Trophoblast cell (in vitro differentiated cells and primary cell): ENCODE measurements at regions not wholly inside any gene's neighbourhood (a gene's known extent, or its start where the extent isn't known, plus 50 kb on each side); places are given as distances from the start of the nearest gene placed in this dataset.
"Not testable (repeated sequence)": the region's sequence is repeated elsewhere in the genome, so short reads cannot be mapped to it uniquely, and the experiment has no call there.

ENCODE experiments used
- DNase-seq, 2 donors: peaks; one replicate each; pipeline ENCODE4 v3.0.0-alpha.2; 2016
- H2AFZ ChIP-seq: 2 replicates; pipeline ENCODE4 v1.6.1; 2013; ENCODE audit warnings: low read length, moderate library complexity, mild to moderate bottlenecking; ENCODE audit not compliant: insufficient read depth, poor library complexity
- H2AK5ac ChIP-seq: 2 replicates; pipeline ENCODE4 v1.6.1; 2013; ENCODE audit warnings: mild to moderate bottlenecking, low read length
- H2BK120ac ChIP-seq: 2 replicates; pipeline ENCODE4 v1.6.1; 2013; ENCODE audit warnings: low read length, mild to moderate bottlenecking, moderate library complexity; ENCODE audit not compliant: insufficient read depth, poor library complexity
- H2BK12ac ChIP-seq: 2 replicates; pipeline ENCODE4 v1.6.1; 2013; ENCODE audit warnings: mild to moderate bottlenecking, low read length, moderate library complexity
- H2BK5ac ChIP-seq: 2 replicates; pipeline ENCODE4 v1.6.1; 2013; ENCODE audit warnings: low read length, low read depth, moderate library complexity, mild to moderate bottlenecking; ENCODE audit not compliant: poor library complexity
- H3K14ac ChIP-seq: 2 replicates; pipeline ENCODE4 v1.6.1; 2013; ENCODE audit warnings: mild to moderate bottlenecking, low read length
- H3K18ac ChIP-seq: 2 replicates; pipeline ENCODE4 v1.6.1; 2013; ENCODE audit warnings: mild to moderate bottlenecking, low read length
- H3K23ac ChIP-seq: 2 replicates; pipeline ENCODE4 v1.6.1; 2013; ENCODE audit warnings: low read length
- H3K27ac ChIP-seq: 2 replicates; pipeline ENCODE4 v1.5.1; 2013; ENCODE audit warnings: low read depth, mild to moderate bottlenecking, inconsistent platforms, low read length, moderate library complexity
- H3K27me3 ChIP-seq: 2 replicates; pipeline ENCODE4 v1.6.1; 2013; ENCODE audit warnings: inconsistent platforms, mild to moderate bottlenecking, low read length, moderate library complexity; ENCODE audit not compliant: insufficient read depth
- H3K36me3 ChIP-seq, 2 experiments: 1 replicate in 1 of 2; 2 replicates in 1 of 2; pipeline ENCODE4 v1.6.1; 2013; ENCODE audit warnings: low read length in 2 of 2, mild to moderate bottlenecking in 2 of 2, moderate library complexity in 1 of 2; ENCODE audit not compliant: insufficient read depth in 2 of 2, control insufficient read depth in 1 of 2
- H3K4ac ChIP-seq: 2 replicates; pipeline ENCODE4 v1.6.1; 2013; ENCODE audit warnings: low read depth, mild to moderate bottlenecking, low read length, moderate library complexity
- H3K4me1 ChIP-seq, 2 experiments: 1 replicate in 1 of 2; 2 replicates in 1 of 2; pipeline ENCODE4 v1.6.1; 2013; ENCODE audit warnings: low read length in 2 of 2, mild to moderate bottlenecking in 2 of 2, moderate library complexity in 1 of 2; ENCODE audit not compliant: insufficient read depth in 2 of 2, control insufficient read depth in 1 of 2
- H3K4me2 ChIP-seq: 2 replicates; pipeline ENCODE4 v1.6.1; 2013; ENCODE audit warnings: inconsistent platforms, mild to moderate bottlenecking, low read length, moderate library complexity
- H3K4me3 ChIP-seq: 2 replicates; pipeline ENCODE4 v1.5.1; 2013; ENCODE audit warnings: mild to moderate bottlenecking, low read depth, low read length, inconsistent platforms
- H3K79me1 ChIP-seq: one replicate; pipeline ENCODE4 v1.6.1; 2013; ENCODE audit warnings: low read length
- H3K79me2 ChIP-seq: 2 replicates; pipeline ENCODE4 v1.6.1; 2013; ENCODE audit warnings: low read length, mild to moderate bottlenecking; ENCODE audit not compliant: control insufficient read depth, insufficient read depth, poor library complexity
- H3K9ac ChIP-seq: 2 replicates; pipeline ENCODE4 v1.6.1; 2013; ENCODE audit warnings: mild to moderate bottlenecking, low read length
- H3K9me3 ChIP-seq: 2 replicates; pipeline ENCODE4 v1.6.1; 2013; ENCODE audit warnings: low read depth, mild to moderate bottlenecking, control low read depth, inconsistent platforms, low read length; ENCODE audit not compliant: insufficient read depth
- H4K12ac ChIP-seq: 2 replicates; pipeline ENCODE4 v1.6.1; 2013; ENCODE audit warnings: low read depth, mild to moderate bottlenecking, low read length, moderate library complexity
- H4K8ac ChIP-seq: 2 replicates; pipeline ENCODE4 v1.6.1; 2013; ENCODE audit warnings: low read depth, mild to moderate bottlenecking, low read length, moderate library complexity
- H4K91ac ChIP-seq: one replicate; pipeline ENCODE4 v1.6.1; 2013; ENCODE audit warnings: low read depth, mild to moderate bottlenecking, low read length, moderate library complexity
- WGBS: extraction: QIAGEN DNeasy Blood & Tissue Kit; methylation state at CpG from one replicate; pipeline ENCODE4 v1.1.7; 2013; ENCODE audit warnings: missing lambda C conversion rate; ENCODE audit not compliant: insufficient read length, insufficient coverage; ENCODE audit errors: extremely low coverage; 5-methylcytosine and 5-hydroxymethylcytosine counted together

- Histone ChIP-seq H4K91ac (no peak overlapping the region), H3K4me1 (no peaks in the 10 kb centered on the region), H3K27ac (no peak overlapping the region), H3K79me2 (no peaks in the 10 kb centered on the region), H3K4me2 (no peak overlapping the region), H3K4ac (no peak overlapping the region), H3K18ac (no peak overlapping the region), H2AK5ac (no peak overlapping the region), H2BK120ac (no peak overlapping the region), H3K9ac (no peak overlapping the region), H3K36me3 (no peaks in the 10 kb centered on the region), H3K79me1 (no peaks in the 10 kb centered on the region), H2BK5ac (no peak overlapping the region), H3K23ac (no peak overlapping the region), H4K12ac (no peak overlapping the region), H4K8ac (no peak overlapping the region), H2AFZ (no peak overlapping the region), H3K9me3 (peaks cover 4% of the 10 kb centered on the region), H2BK12ac (no peak overlapping the region), H3K14ac (no peak overlapping the region), H3K4me3 (no peak overlapping the region), H3K27me3 (no peaks in the 10 kb centered on the region)
- no peak for DNase-seq
Measured at GRCh38 chr3:102005551-102005950, 156.2 kb downstream of the NFKBIZ start.

GRCh38 chr3:102006812-102007485 lies 157.6 kb downstream of the NFKBIZ start:
- no peaks in the 10 kb centered on the region for H3K79me2 ChIP-seq
- H3K36me3 ChIP-seq = no peaks in the 10 kb centered on the region
- no peak overlapping the region for H2BK12ac ChIP-seq
- WGBS = no CpG with 5 or more reads among the region's 1 CpG
- H2AK5ac ChIP-seq = no peak overlapping the region
- H4K8ac ChIP-seq = no peak overlapping the region
- no peaks in the 10 kb centered on the region for H3K27me3 ChIP-seq
- no peak overlapping the region for H2BK120ac ChIP-seq
- no peak overlapping the region for H2AFZ ChIP-seq
- H3K23ac ChIP-seq = no peak overlapping the region
- H3K4me2 ChIP-seq = no peak overlapping the region
- peaks cover 4% of the 10 kb centered on the region for H3K9me3 ChIP-seq
- no peak overlapping the region for H2BK5ac ChIP-seq
- H3K14ac ChIP-seq = no peak overlapping the region
- H3K9ac ChIP-seq = no peak overlapping the region
- H3K79me1 ChIP-seq = no peaks in the 10 kb centered on the region
- H3K4me1 ChIP-seq = no peaks in the 10 kb centered on the region
- H3K4ac ChIP-seq = no peak overlapping the region
- H4K12ac ChIP-seq = no peak overlapping the region
- H3K27ac ChIP-seq = no peak overlapping the region
- no peak overlapping the region for H3K4me3 ChIP-seq
- H4K91ac ChIP-seq = no peak overlapping the region
- no peak overlapping the region for H3K18ac ChIP-seq
- DNase-seq = no peak

GRCh38 chr3:102008436-102008835 lies 159.1 kb downstream of the NFKBIZ start:
- not testable (repeated sequence) for H3K4me3 ChIP-seq, H3K23ac ChIP-seq, DNase-seq, H3K27me3 ChIP-seq, H3K9me3 ChIP-seq, H4K12ac ChIP-seq, H3K9ac ChIP-seq, H3K79me2 ChIP-seq, H3K14ac ChIP-seq, H2BK12ac ChIP-seq, H3K36me3 ChIP-seq, H2BK120ac ChIP-seq, H3K27ac ChIP-seq, H3K4me1 ChIP-seq, H3K4me2 ChIP-seq, H2AFZ ChIP-seq, H3K4ac ChIP-seq, H4K8ac ChIP-seq, H2BK5ac ChIP-seq, H4K91ac ChIP-seq, H2AK5ac ChIP-seq, H3K79me1 ChIP-seq, H3K18ac ChIP-seq
- WGBS = no CpG with 5 or more reads among the region's 11 CpGs

GRCh38 chr3:102016417-102016816 lies 167.1 kb downstream of the NFKBIZ start:
- Histone ChIP-seq H3K4ac (no peak overlapping the region), H3K9me3 (no peaks in the 10 kb centered on the region), H3K4me2 (no peak overlapping the region), H3K18ac (no peak overlapping the region), H3K14ac (no peak overlapping the region), H3K23ac (no peak overlapping the region), H3K4me1 (no peaks in the 10 kb centered on the region), H2AK5ac (no peak overlapping the region), H2BK5ac (no peak overlapping the region), H4K91ac (no peak overlapping the region), H2BK120ac (no peak overlapping the region), H4K8ac (no peak overlapping the region), H3K9ac (no peak overlapping the region), H3K79me1 (no peaks in the 10 kb centered on the region), H2AFZ (no peak overlapping the region), H3K27ac (no peak overlapping the region), H3K36me3 (no peaks in the 10 kb centered on the region), H4K12ac (no peak overlapping the region), H3K79me2 (no peaks in the 10 kb centered on the region), H3K27me3 (no peaks in the 10 kb centered on the region), H3K4me3 (no peak overlapping the region), H2BK12ac (no peak overlapping the region)
- WGBS = no CpG with 5 or more reads among the region's 1 CpG
- no peak for DNase-seq
